NCI-H128 (cell line): ENCODE measurements at regions not wholly inside any gene's neighbourhood (a gene's known extent, or its start where the extent isn't known, plus 50 kb on each side); places are given as distances from the start of the nearest gene placed in this dataset.

Experiments used
- DNase-seq: peaks from one replicate; lab custom pipeline; 2025; ENCODE audit not compliant: unreplicated experiment; lab: John Stamatoyannopoulos, UW

- no peak for DNase-seq
Measured at GRCh38 chr11:119476038-119476437, 53.1 kb upstream of the THY1 start.

GRCh38 chr11:119474682-119475596, 52.0 kb upstream of the THY1 start:
- DNase-seq = peak; percentile 51

GRCh38 chr11:119473901-119474681, 51.1 kb upstream of the THY1 start:
- DNase-seq = no peak

- no peak for DNase-seq
Measured at GRCh38 chr11:119473226-119473625, 50.3 kb upstream of the THY1 start.

- no peak for DNase-seq
Measured at GRCh38 chr11:119472856-119473222, 49.9 kb upstream of the THY1 start.
